DOHH2 (cell line): ENCODE measurements at regions not wholly inside any gene's neighbourhood (a gene's known extent, or its start where the extent isn't known, plus 50 kb on each side); places are given as distances from the start of the nearest gene placed in this dataset.

ENCODE experiments used
- H3F3A ChIP-seq: fragments of 200-600 bp; sonication (generic), shearing (Covaris generic); 2 replicates; pipeline ENCODE4 v1.6.0; 2016; ENCODE audit warnings: antibody characterized with exemption, mild to moderate bottlenecking; ENCODE audit not compliant: control insufficient read depth, insufficient read depth
- H3K27ac ChIP-seq: fragments of 200-600 bp; sonication (generic); 2 replicates; pipeline ENCODE4 v1.5.1; 2014; ENCODE audit warnings: low read depth, mild to moderate bottlenecking, low read length, moderate library complexity
- H3K27me3 ChIP-seq: fragments of 200-600 bp; sonication (generic); 2 replicates; pipeline ENCODE4 v1.6.1; 2014; ENCODE audit warnings: mild to moderate bottlenecking, low read length, mixed read lengths; ENCODE audit not compliant: control insufficient read depth
- H3K36me3 ChIP-seq: fragments of 200-600 bp; sonication (generic); 2 replicates; pipeline ENCODE4 v1.6.1; 2014; ENCODE audit warnings: mild to moderate bottlenecking, low read length, moderate library complexity, mixed read lengths; ENCODE audit not compliant: control insufficient read depth
- H3K4me1 ChIP-seq: fragments of 200-600 bp; sonication (generic); 2 replicates; pipeline ENCODE4 v1.6.1; 2014; ENCODE audit warnings: mild to moderate bottlenecking, low read length, mixed read lengths; ENCODE audit not compliant: control insufficient read depth
- H3K4me2 ChIP-seq: fragments of 200-600 bp; sonication (generic); 2 replicates; pipeline ENCODE4 v1.6.0; 2014; ENCODE audit warnings: mild to moderate bottlenecking, low read length, moderate library complexity
- H3K4me3 ChIP-seq: fragments of 200-600 bp; sonication (generic); 2 replicates; pipeline ENCODE4 v1.5.1; 2014; ENCODE audit warnings: mild to moderate bottlenecking, low read length, mixed read lengths
- H3K79me2 ChIP-seq: fragments of 200-600 bp; sonication (generic); 2 replicates; pipeline ENCODE4 v1.6.1; 2014; ENCODE audit warnings: mild to moderate bottlenecking, low read length, mixed read lengths; ENCODE audit not compliant: control insufficient read depth
- H3K9me2 ChIP-seq: fragments of 200-600 bp; sonication (generic); replicated peaks from 2 replicates; pipeline ENCODE4 v1.6.1; 2014; ENCODE audit warnings: mild to moderate bottlenecking, low read length, mixed read lengths; ENCODE audit not compliant: control insufficient read depth
- H3K9me3 ChIP-seq: fragments of 200-600 bp; sonication (generic); 2 replicates; pipeline ENCODE4 v1.6.1; 2014; ENCODE audit warnings: antibody characterized with exemption, low read length, mixed read lengths; ENCODE audit not compliant: control insufficient read depth, insufficient read depth
- H4K20me1 ChIP-seq: fragments of 200-600 bp; sonication (generic); 2 replicates; pipeline ENCODE4 v1.6.0; 2014; ENCODE audit warnings: low read depth, mild to moderate bottlenecking, antibody characterized with exemption, low read length, moderate library complexity; ENCODE audit not compliant: control insufficient read depth, insufficient read depth
- EZH2phosphoT487 ChIP-seq: fragments of 200-600 bp; sonication (generic); IDR thresholded peaks from 2 replicates; pipeline ENCODE4 v1.6.1; 2017; ENCODE audit warnings: borderline replicate concordance, mild to moderate bottlenecking, antibody characterized with exemption, low read length, moderate library complexity, mixed read lengths
- TF ChIP-seq, protein P1 (sequence below): fragments of 200-600 bp; sonication (generic); IDR thresholded peaks from one replicate; pipeline ENCODE4 v1.5.1; 2014; ENCODE audit warnings: antibody characterized with exemption, mild to moderate bottlenecking, low read depth, low read length; ENCODE audit not compliant: poor library complexity, severe bottlenecking

DNA sequence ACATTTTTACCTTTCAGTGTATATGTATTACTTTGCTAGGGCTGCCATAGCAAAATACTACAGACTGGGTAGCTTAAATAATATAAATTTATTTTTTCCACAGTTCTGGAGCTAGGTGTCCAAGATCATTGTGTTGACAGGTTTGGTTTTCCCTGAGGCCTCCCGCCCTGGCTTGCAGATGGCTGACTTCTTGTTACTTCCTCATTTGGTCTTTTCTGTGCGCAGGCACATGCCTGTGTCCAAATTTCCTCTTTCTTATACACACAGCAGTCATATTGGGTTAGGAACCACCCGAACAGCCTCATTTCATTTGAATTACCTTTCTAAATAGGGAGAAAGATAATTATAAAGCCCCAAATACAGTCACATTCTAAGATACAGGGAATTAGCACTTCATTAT, 521.6 kb upstream of the SORCS1 start:
- Histone ChIP-seq H3K4me3 (no peak overlapping the region), H3K4me2 (no peak overlapping the region), H3K27me3 (no peaks in the 10 kb centered on the region), H3K79me2 (no peaks in the 10 kb centered on the region), H3K27ac (no peak overlapping the region), H3F3A (no peaks in the 10 kb centered on the region), H4K20me1 (no peaks in the 10 kb centered on the region), H3K4me1 (no peaks in the 10 kb centered on the region), H3K9me2 (no peaks in the 10 kb centered on the region), H3K9me3 (no peaks in the 10 kb centered on the region), H3K36me3 (no peaks in the 10 kb centered on the region)
- TF ChIP-seq, protein P1, sequence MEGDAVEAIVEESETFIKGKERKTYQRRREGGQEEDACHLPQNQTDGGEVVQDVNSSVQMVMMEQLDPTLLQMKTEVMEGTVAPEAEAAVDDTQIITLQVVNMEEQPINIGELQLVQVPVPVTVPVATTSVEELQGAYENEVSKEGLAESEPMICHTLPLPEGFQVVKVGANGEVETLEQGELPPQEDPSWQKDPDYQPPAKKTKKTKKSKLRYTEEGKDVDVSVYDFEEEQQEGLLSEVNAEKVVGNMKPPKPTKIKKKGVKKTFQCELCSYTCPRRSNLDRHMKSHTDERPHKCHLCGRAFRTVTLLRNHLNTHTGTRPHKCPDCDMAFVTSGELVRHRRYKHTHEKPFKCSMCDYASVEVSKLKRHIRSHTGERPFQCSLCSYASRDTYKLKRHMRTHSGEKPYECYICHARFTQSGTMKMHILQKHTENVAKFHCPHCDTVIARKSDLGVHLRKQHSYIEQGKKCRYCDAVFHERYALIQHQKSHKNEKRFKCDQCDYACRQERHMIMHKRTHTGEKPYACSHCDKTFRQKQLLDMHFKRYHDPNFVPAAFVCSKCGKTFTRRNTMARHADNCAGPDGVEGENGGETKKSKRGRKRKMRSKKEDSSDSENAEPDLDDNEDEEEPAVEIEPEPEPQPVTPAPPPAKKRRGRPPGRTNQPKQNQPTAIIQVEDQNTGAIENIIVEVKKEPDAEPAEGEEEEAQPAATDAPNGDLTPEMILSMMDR, result no peak
- TF ChIP-seq EZH2phosphoT487, result no peak

DNA sequence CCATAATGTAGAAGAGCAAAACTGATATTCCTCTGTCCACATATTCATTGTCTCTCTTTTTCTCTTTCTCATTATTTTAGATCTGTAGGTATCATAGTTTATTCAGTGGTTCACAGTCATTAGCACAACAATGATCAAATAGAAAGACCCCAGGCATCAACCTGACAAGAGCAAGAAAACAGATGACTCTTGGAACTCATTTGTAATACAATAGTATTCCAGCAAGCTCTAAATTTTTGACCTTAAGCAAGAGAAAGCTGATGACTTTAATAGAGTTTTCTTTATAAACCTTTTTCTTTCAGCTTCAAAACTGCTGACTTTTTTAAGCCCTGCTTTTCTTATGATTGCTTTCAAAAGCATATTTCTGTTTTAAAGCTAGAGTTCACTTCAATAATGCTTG, 507.5 kb upstream of the SORCS1 start:
- Histone ChIP-seq H3K4me1 (no peaks in the 10 kb centered on the region), H3K4me2 (no peak overlapping the region), H3F3A (no peaks in the 10 kb centered on the region), H3K9me2 (no peaks in the 10 kb centered on the region), H3K27ac (no peak overlapping the region), H3K4me3 (no peak overlapping the region), H3K27me3 (no peaks in the 10 kb centered on the region), H3K79me2 (no peaks in the 10 kb centered on the region), H3K9me3 (no peaks in the 10 kb centered on the region), H3K36me3 (no peaks in the 10 kb centered on the region), H4K20me1 (no peaks in the 10 kb centered on the region)
- TF ChIP-seq EZH2phosphoT487, result no peak
- TF ChIP-seq, protein P1, result no peak

DNA sequence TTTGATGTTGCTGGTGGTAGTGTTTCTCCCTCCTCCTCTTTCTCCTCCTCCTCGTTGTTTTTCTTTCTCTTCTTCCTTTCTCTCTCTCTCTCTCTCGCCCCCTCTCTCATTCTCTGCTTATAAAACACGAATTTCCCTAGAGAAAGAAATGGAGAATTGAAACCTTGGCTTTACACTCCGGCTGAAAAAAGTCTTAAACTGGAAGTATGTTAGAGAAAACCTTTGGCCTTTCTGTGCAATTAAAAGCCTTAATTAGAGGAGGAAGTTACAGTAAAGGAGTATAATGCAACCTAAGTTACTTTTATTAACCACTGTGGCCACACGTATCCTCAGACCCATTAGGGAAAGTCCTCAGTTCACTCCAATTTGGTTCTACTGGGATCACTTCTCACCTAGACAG, 501.7 kb upstream of the SORCS1 start:
- Histone ChIP-seq H3K9me3 (no peaks in the 10 kb centered on the region), H3F3A (no peaks in the 10 kb centered on the region), H3K27ac (no peak overlapping the region), H3K36me3 (no peaks in the 10 kb centered on the region), H3K4me2 (no peak overlapping the region), H3K79me2 (no peaks in the 10 kb centered on the region), H3K4me3 (no peak overlapping the region), H4K20me1 (no peaks in the 10 kb centered on the region), H3K9me2 (no peaks in the 10 kb centered on the region), H3K27me3 (no peaks in the 10 kb centered on the region), H3K4me1 (no peaks in the 10 kb centered on the region)
- TF ChIP-seq, protein P1, result no peak
- TF ChIP-seq EZH2phosphoT487, result no peak

DNA sequence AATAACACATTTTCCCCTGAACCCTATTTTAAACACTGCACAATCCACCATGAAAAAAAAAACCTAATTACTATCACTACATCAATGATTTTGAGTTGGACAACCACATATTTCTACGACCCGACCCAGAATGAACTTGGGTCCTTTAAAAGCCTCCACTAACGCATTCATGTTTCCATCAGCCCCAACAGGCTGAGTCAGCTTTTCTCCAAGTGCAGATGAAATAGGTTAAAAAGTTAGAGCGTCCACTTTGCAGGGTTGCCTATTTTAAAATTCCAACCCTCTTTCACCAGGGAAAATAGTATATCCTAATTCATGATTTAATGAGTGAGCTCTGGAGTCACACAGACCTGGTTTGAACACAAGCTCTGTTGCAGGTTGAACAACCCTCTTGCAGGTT, 501.0 kb upstream of the SORCS1 start:
- Histone ChIP-seq H3K4me3 (no peak overlapping the region), H3K9me2 (no peaks in the 10 kb centered on the region), H3K36me3 (no peaks in the 10 kb centered on the region), H3K4me1 (no peaks in the 10 kb centered on the region), H3K4me2 (no peak overlapping the region), H3K79me2 (no peaks in the 10 kb centered on the region), H4K20me1 (no peaks in the 10 kb centered on the region), H3K27me3 (no peaks in the 10 kb centered on the region), H3K27ac (no peak overlapping the region), H3F3A (no peaks in the 10 kb centered on the region), H3K9me3 (no peaks in the 10 kb centered on the region)
- no peak for TF ChIP-seq EZH2phosphoT487
- TF ChIP-seq, protein P1, result no peak
